GM13976 (cell line): ENCODE measurements at regions not wholly inside any gene's neighbourhood (a gene's known extent, or its start where the extent isn't known, plus 50 kb on each side); places are given as distances from the start of the nearest gene placed in this dataset.
A peak's percentile ranks its signal among the peaks of the same experiment; 100 is the strongest.

Experiments used
- DNase-seq: peaks from one replicate; pipeline ENCODE4 v3.0.0; 2012; ENCODE audit warnings: low spot score
- in situ Hi-C: fragments of 300-500 bp; cut with MboI; formaldehyde crosslinking; loops from one replicate; pipeline ENCODE4 v1.12.0; 2022; ENCODE audit warnings: low sequenced_read_pairs, mixed read lengths, inconsistent platforms; ENCODE audit not compliant: unreplicated experiment
- TF ChIP-seq, protein P1 (sequence below): IDR thresholded peaks from 2 replicates; pipeline ENCODE4 v1.5.1; 2012; ENCODE audit warnings: borderline replicate concordance, mild to moderate bottlenecking; ENCODE audit not compliant: insufficient read depth; ENCODE audit errors: extremely low read depth, missing control alignments, control extremely low read depth

DNA sequence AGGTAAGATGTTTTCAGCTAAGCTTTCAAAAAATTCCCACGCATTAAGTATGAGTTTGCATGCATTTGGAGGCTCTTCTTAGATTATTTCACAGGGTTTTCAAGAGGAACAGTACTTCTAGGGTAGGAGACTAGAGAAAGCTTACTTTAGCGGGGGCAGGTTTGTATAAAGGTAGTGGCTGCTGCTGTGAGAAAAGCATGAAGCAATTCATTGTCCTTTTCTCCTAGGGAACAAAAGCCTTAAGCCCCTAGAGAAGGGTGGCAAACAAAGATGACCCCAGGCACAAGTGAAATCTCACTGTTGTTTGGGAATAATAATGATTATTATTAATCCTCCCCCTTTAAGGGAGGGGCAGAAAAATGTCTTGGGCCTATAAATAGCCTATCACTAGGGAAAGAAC lies 310.7 kb downstream of the DIPK2A start:
- in situ Hi-C loops = no loop called here
- DNase-seq = no peak
- TF ChIP-seq, protein P1, sequence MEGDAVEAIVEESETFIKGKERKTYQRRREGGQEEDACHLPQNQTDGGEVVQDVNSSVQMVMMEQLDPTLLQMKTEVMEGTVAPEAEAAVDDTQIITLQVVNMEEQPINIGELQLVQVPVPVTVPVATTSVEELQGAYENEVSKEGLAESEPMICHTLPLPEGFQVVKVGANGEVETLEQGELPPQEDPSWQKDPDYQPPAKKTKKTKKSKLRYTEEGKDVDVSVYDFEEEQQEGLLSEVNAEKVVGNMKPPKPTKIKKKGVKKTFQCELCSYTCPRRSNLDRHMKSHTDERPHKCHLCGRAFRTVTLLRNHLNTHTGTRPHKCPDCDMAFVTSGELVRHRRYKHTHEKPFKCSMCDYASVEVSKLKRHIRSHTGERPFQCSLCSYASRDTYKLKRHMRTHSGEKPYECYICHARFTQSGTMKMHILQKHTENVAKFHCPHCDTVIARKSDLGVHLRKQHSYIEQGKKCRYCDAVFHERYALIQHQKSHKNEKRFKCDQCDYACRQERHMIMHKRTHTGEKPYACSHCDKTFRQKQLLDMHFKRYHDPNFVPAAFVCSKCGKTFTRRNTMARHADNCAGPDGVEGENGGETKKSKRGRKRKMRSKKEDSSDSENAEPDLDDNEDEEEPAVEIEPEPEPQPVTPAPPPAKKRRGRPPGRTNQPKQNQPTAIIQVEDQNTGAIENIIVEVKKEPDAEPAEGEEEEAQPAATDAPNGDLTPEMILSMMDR = no peak

DNA sequence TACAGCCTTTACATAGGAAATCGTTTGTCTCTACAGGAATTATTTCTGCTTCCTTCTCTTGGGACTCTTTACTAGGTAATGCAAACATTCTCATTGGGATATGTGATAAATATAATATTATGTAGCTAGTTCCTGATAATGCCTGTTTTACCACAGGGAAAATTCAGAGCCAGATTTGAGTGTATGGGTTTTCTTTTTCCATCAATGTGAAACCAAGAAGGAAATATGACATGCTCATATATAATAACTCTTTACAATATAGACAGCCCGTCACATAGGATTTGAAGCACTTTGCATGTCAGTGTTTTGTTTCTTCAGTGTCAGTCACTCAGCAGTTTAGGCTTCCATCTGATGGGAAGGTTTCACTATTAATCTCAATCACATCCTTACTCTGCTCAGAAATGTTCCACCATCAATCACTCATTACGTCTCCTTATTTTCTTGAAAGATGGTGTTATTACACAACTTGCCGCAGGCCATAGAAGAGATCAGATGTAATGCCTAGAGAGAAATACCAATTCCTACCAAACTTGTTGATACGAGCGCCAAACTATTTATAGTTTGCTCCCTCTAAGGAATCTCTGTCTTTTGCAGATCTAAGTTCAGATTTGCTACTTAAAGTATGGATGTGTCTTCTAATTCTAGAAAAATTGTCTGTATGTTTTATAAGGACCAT lies 314.8 kb downstream of the DIPK2A start:
- DNase-seq = no peak
- in situ Hi-C loops = no loop called here

DNA sequence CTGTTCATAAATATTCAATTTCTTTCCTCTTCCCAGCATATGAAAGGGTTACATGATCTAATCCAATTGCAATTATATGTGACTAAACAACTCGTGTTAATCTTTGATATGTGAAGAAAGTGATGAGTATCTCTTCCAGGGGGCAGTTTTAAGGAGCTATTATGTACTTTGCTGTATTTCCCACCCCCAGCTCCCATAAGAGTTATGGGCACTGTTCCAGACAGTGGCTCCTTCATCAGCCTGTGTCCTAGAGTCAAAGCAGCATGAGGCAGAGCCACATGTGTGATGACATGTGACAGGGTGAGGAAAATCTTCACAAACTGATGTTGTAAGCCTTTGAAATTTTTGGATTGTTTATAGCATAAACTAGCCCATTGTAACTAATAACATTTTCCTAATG lies 315.4 kb downstream of the DIPK2A start:
- TF ChIP-seq, protein P1 = no peak
- DNase-seq = no peak

More for the DNA sequence above, 314.8 kb downstream of the DIPK2A start:
- TF ChIP-seq, protein P1 = no peak

DNA sequence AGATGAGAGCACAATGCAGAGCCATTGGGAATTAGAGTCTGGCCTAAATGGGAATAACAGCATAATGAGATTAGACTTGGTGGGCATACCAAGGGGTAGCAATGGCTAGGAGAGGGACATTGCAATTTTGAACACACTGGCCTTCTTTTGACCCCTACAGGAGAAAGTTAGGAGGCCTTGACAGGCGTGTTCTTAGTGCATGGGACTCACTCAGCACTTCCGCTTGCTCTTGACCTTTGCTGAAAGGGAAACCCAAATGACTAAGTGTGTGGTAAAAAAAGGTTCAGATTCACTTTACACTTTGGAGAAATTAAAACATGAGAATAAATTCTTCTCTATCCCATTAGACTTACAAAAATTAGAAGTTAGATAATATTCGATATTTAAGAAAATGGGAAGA lies 317.4 kb downstream of the DIPK2A start:
- TF ChIP-seq, protein P1 = no peak
- DNase-seq = no peak
- in situ Hi-C loops = no loop called here

More for the DNA sequence above, 315.4 kb downstream of the DIPK2A start:
- in situ Hi-C loops = no loop called here

DNA sequence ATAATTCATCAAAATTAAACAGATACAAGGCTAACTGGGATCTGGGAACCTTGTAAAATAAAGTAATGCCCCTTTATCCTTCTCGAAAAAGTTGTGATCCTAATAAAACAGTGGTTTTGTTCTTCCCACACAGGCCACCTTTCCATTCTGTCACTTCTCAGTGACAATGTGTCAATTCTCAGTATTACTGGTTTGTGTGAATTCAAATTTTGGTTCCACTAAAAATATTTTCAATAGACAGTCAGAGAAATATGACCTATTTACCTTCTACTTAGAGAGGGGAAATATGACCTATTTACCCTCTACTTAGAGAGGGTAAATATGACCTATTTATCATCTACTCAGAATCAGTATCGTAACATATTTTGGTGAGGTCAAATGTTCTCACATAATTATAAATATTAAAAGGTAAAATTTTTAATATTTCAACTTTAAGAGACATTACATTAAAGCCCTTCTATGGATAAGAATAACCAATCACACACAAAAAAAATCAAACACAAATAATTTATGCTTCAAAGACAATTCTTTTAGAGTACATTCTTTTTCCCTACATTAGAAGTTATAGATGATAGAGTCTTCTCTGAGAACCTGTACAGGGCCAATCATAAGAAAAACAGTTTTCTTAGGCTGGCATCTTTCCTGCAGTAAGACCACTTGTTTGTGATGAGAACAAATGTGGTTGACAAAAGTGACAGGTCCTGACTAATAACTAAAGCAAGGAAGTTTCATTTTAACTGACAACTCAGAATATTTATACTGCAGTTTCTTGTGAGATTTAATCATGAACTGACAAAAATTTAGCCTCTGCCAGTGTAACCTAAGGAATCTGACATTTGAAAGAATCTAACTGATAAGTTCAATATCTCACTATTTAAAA lies 323.3 kb downstream of the DIPK2A start:
- in situ Hi-C loops = no loop called here
- TF ChIP-seq, protein P1 = no peak
- peak; percentile 6 for DNase-seq

DNA sequence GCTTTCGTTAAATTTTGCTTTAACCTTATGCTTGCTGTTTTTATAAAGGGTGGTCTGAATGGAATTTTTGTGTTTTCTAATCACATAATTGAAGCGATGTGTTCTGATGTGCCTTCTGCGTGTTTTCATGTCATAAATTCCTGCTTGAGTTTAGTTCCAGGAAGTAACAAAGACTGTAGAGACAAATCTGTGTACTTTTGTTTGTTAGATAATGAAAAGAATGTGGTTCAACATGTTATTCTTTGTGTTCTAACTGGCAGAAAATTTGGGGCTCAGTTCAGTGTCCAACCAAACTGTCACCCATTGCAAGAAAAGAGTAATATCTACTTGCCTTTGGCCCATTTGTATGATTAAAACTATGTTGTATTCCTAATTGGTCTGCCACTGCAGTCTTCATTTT lies 324.0 kb downstream of the DIPK2A start:
- in situ Hi-C loops = no loop called here
- TF ChIP-seq, protein P1 = no peak
- no peak for DNase-seq
